ENCODE measurements at regions not wholly inside any gene's neighbourhood (a gene's known extent, or its start where the extent isn't known, plus 50 kb on each side); places are given as distances from the start of the nearest gene placed in this dataset.

GRCh38 chr1:216777148-216777547 lies 53.9 kb upstream of the ESRRG start:
- TF ChIP-seq CTCF (IDR thresholded peaks at IDR 0.05), result no peak
- intact Hi-C loops (cut with DNase I), result no loop called here
- ATAC-seq, result no peak

More at GRCh38 chr1:216777148-216777547, 53.9 kb upstream of the ESRRG start:
- no peaks in the 10 kb centered on the region for H3K4me1 ChIP-seq
- H3K27ac ChIP-seq, result no peak overlapping the region
- H3K9me3 ChIP-seq, result no peaks in the 10 kb centered on the region
- no peak overlapping the region for H3K4me3 ChIP-seq
- H3K36me3 ChIP-seq, result no peaks in the 10 kb centered on the region
- no peak for DNase-seq
- no peaks in the 10 kb centered on the region for H3K27me3 ChIP-seq (ENCODE audit: low read depth)

All from lower lobe of right lung (tissue), 2 donors.